Retina (tissue), 1 donor: ENCODE measurements at regions not wholly inside any gene's neighbourhood (a gene's known extent, or its start where the extent isn't known, plus 50 kb on each side); places are given as distances from the start of the nearest gene placed in this dataset.

ENCODE experiments used
- DNase-seq: peaks from one replicate; pipeline ENCODE4 v3.0.0-alpha.2; 2016

- no peak for DNase-seq
Measured at GRCh38 chr15:60057554-60057953, 53.4 kb downstream of the FOXB1 start.

GRCh38 chr15:60059186-60059585 lies 55.1 kb downstream of the FOXB1 start:
- DNase-seq: no peak

DNA sequence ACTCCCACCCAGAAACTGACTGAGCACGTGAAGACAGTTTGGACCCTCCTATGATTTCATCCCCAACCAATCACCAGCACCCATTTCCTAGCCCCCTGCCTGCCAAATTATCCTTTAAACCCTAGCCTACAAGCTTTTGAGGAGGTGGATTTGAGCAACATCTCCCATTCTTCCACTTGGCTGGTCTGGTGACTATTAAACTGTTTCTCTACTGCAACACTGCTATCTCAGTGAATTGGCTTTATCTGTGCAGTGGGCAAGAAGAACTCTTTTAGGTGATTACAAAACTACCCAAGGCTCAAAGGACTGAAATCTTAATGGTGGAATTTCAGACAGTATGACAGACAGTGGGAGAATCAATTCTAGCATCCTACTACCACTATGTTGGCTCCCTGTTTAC lies 57.6 kb downstream of the FOXB1 start:
- no peak for DNase-seq

- DNase-seq: no peak
Measured at GRCh38 chr15:60062826-60063225, 58.7 kb downstream of the FOXB1 start.

GRCh38 chr15:60065951-60066350 lies 61.8 kb downstream of the FOXB1 start:
- no peak for DNase-seq

DNA sequence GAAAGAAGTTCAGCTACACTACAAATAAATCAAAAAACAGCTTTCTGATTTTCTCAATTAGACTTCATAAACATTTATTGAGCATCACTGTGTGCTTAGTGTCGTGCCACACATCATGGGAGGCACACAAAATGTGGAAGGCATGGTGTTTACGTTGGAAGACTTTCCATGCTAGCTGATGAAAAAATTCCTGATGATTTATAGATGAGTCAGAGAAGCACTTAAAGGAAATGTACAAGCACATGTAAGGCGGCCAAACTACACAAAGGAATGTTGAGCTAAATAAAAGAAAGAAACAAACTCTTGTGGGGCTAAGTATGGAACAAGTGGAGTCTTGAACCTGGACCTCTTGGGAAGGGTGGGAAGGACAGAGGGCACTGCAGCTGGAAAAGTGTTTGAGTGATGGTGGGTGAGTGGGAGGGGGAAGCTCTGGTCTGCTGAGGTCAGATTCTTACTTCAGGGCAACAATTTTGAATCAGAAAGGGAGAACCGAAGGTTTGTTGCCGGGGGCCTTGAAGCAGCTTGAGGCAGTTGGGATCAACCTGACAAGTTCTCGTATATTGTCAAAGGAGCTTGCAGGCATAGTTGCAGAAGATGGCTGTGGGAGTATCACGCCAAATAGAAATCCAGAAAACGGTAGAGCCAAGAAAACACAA lies 66.9 kb downstream of the FOXB1 start:
- DNase-seq: no peak

DNA sequence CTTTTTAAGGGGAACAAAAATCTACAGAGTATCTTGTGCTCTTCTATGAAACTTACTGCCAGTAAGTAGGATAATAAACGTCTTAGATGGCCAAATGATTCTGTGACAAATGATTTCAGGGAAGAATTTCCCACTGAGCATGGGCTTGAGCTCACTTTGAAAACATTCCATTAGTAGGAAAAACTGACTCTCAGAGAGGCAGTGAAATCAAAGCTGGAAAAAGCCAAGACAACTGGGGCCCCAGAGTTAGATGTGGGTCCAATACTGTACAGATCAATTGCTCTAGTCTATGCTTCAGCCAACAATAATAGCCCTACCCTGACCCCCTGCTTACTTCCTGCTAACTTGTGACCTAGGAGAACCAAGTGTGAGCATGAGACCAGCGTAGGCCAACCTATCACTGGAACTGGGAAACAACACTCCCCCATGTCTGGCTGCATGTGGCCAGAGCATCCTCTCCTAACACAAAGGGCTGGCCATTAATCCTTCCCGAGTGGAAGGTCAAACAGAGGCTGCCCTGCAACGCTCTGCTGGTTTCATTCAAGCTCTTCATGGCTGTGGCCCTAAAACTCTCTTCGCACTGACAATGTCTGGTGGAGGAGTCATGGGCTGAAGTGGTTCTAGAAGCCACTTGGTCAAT lies 68.8 kb downstream of the FOXB1 start:
- DNase-seq: no peak

GRCh38 chr15:60073466-60073840 lies 69.3 kb downstream of the FOXB1 start:
- DNase-seq: no peak

- DNase-seq: no peak
Measured at GRCh38 chr15:60074181-60074885, 70.2 kb downstream of the FOXB1 start.

GRCh38 chr15:60076045-60076444 lies 71.9 kb downstream of the FOXB1 start:
- DNase-seq: no peak

DNA sequence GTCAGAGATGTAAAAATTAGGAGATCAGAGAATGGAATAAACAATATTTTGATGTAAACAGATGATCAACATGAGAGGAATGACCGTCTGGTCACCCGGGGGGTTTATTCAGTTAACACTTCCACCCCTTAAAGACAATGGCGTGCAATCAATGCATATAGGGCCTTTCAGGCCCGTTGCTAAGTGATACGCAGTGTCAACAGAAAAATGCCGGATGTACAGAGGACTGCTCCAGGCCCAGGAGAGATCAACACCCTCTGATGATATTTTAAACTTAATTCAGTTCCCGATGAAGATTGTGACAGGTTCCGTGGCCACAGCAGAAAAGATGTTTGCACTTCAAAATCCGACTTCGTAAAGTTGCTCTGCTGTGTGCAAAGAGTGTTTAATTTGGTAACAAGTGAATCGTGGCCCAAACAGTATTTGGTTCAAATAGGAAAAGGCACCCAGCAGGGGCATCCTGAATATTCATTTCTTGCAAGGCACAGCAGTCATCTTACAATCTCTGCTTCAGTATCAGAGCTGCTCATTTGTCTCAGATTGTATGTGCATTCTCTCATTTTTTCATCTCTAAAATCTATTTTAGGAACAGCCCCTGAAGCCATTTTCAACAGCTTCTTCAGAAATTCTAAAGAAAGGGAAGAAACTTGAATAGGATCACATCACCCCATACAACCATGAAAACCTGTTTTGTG lies 72.6 kb downstream of the FOXB1 start:
- DNase-seq: no peak

- no peak for DNase-seq
Measured at GRCh38 chr15:60077581-60078359, 73.7 kb downstream of the FOXB1 start.

- DNase-seq: no peak
Measured at GRCh38 chr15:60079210-60079609, 75.1 kb downstream of the FOXB1 start.

DNA sequence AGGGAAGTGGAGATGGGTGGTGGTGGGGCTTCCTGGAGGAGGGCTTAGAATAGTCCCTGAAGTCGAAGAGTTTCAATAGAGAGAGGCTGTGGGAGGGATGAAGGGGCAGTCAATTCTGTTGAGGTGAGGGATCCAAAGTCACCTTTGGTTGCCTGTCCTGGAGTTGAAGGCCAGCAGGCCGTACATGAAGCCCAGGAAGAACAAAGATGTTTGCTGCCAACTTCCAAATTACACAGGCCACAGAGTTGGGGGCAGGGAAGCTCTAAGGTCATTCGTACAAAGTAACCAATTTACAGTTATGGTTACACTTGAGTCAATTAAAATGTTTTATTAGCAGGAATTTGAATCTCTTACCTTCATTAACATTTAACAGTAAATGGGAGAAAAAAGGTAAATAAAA lies 77.9 kb downstream of the FOXB1 start:
- no peak for DNase-seq

- no peak for DNase-seq
Measured at GRCh38 chr15:60083318-60083717, 79.2 kb downstream of the FOXB1 start.

DNA sequence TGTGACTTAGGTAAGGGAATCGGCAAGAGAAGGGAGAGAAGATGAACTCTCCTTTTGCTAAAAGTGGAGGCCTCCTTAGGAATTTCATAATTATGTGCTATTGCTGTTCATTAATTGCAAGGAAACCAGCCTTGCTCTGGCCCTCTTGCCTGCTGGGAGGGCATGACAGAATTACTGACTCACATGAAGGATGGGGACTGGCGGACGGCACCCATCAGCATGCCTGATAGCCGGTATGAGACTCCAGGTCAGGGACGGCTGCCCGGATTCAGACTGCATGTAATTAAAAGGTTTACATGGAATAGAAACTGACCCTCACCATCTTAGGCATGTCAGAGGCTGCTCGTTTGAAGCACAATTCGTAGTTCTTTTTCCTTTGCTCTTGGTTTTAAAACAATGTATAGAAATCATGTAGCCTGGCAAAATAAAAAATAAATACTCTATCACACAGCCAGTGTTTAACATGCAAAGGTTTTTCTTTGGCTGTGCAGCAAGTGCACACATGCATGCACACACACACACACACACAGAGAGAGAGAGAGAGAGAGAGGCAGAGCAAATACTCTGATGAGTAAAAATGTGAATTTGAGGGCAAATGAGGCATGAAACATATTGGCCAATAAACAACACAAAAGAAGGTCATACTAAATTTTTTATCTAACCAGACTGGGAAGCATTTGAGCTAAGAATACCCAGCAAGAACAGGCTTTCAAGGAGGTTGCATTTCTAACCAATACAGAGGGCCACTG lies 82.7 kb downstream of the FOXB1 start:
- peak; percentile 41 for DNase-seq

- DNase-seq: no peak
Measured at GRCh38 chr15:60087561-60087960, 83.5 kb downstream of the FOXB1 start.

DNA sequence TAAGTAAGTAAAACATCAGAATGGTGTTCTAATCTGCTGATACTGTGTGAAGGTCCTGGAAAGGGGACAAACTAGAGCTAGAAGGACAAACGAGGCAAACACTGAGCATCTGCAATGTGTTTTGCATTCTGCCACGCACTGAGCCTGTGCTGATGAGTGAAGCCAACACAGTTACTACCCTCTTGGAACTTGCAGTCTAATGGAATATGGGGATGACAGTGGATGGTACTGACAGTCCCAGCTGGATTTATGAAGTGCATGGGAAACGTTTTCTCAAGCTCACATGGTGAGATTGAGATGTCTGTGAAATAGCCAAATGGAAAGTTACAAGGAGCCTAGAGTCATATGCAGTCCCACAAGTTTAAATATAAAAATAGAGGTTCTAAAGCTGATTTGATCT lies 86.6 kb downstream of the FOXB1 start:
- no peak for DNase-seq

- DNase-seq: no peak
Measured at GRCh38 chr15:60091157-60091556, 87.0 kb downstream of the FOXB1 start.

GRCh38 chr15:60091911-60092310 lies 87.8 kb downstream of the FOXB1 start:
- no peak for DNase-seq

DNA sequence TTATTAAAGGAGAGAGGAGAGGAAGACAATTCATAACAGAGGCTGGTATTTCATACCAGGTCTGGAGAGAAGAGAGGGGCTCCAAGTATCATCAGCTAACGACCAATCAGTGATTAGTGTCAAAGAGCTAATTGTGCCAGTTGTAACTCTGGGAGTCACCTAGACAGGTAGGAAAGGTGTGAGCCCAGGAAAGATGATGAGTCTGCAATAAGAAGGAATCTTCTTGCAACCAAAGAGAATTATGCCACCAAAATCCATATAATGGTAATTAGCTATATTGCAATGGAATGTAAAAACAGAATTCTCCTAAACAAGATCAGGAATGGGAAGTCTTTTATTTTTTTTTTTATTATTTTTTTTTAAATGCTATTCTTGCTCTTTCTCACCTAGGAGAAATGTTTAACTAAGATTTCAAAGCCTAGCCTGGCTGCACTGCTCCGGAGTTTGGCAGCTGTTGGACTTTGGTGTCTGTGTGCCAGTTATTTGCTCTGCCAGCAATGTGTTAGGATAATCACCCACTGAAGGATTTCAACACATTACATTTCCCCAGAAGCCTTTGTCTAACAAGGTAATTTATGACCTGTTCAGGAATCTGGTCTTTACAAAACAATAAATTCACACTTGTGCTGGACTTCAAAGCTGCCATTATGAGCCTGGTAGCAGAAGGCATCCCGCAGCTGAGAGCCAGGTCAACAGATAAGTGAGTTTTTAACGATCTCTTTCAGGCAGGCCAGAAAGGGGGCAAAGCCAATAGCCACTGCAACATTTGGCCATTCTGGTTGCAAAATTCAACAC lies 89.4 kb downstream of the FOXB1 start:
- no peak for DNase-seq
